Fibroblast of lung (primary cell): ENCODE measurements at regions not wholly inside any gene's neighbourhood (a gene's known extent, or its start where the extent isn't known, plus 50 kb on each side); places are given as distances from the start of the nearest gene placed in this dataset.
"Not testable (repeated sequence)": the region's sequence is repeated elsewhere in the genome, so short reads cannot be mapped to it uniquely, and the experiment has no call there.

Source experiments
- CTCF ChIP-seq, 2 donors: IDR thresholded peaks in 1 of 2; conservative IDR thresholded peaks in 1 of 2; 1 replicate in 1 of 2; 2 replicates in 1 of 2; pipeline ENCODE4 v1.5.1; 2011 to 2012; ENCODE audit warnings: low read length in 2 of 2, control low read depth in 1 of 2, inconsistent platforms in 1 of 2, low read depth in 1 of 2, mild to moderate bottlenecking in 1 of 2
- EZH2 ChIP-seq: IDR thresholded peaks from 2 replicates; pipeline ENCODE4 v1.5.1; 2012; ENCODE audit warnings: low read length, control low read depth, mild to moderate bottlenecking; ENCODE audit errors: missing control alignments

- TF ChIP-seq CTCF (conservative IDR thresholded peaks at IDR 0.05 in 1 of 2, IDR thresholded peaks at IDR 0.05 in 1 of 2; ENCODE audit: low read depth in 1 of 2, low read length in 2 of 2); EZH2: not testable (repeated sequence)
These were observed 254.7 kb downstream of the NKX6-1 start for GRCh38 chr4:84244346-84244801.
